DND-41 (cell line): ENCODE measurements at regions not wholly inside any gene's neighbourhood (a gene's known extent, or its start where the extent isn't known, plus 50 kb on each side); places are given as distances from the start of the nearest gene placed in this dataset.

Experiments
- ATAC-seq: fragments of 200-7000 bp; cut with Tn5 transposase; 3 replicates; pipeline ENCODE4 v1.9.1; 2021; ENCODE audit warnings: low read depth; ENCODE audit not compliant: insufficient read depth
- DNase-seq: peaks from one replicate; pipeline ENCODE4 v3.0.0-alpha.2; 2020
- H2AFZ ChIP-seq: 2 replicates; pipeline ENCODE4 v1.6.0; 2012; ENCODE audit warnings: low read depth, low read length
- H3K27ac ChIP-seq: 2 replicates; pipeline ENCODE4 v1.5.1; 2012; ENCODE audit warnings: low read length, inconsistent platforms
- H3K27me3 ChIP-seq: fragments of 200-600 bp; sonication (generic); 2 replicates; pipeline ENCODE4 v1.6.0; 2012; ENCODE audit warnings: low read length, mild to moderate bottlenecking, inconsistent platforms; ENCODE audit not compliant: insufficient read depth, poor library complexity
- H3K36me3 ChIP-seq: 2 replicates; pipeline ENCODE4 v1.5.1; 2012; ENCODE audit warnings: low read length, inconsistent platforms; ENCODE audit not compliant: insufficient read depth
- H3K4me1 ChIP-seq: 2 replicates; pipeline ENCODE4 v1.5.1; 2012; ENCODE audit warnings: mild to moderate bottlenecking, low read length; ENCODE audit not compliant: insufficient read depth
- H3K4me2 ChIP-seq: 2 replicates; pipeline ENCODE4 v1.6.0; 2012; ENCODE audit warnings: mild to moderate bottlenecking, moderate library complexity, low read length, inconsistent platforms; ENCODE audit not compliant: insufficient read depth
- H3K4me3 ChIP-seq, 2 experiments: fragments of 200-600 bp in 1 of 2; shearing (Covaris generic) in 1 of 2; 2 replicates each; pipeline ENCODE4 v1.5.1; 2012 to 2016; ENCODE audit warnings: inconsistent platforms in 2 of 2, low read length in 2 of 2, mild to moderate bottlenecking in 2 of 2, low read depth in 1 of 2, moderate library complexity in 1 of 2
- H3K79me2 ChIP-seq: 2 replicates; pipeline ENCODE4 v1.6.0; 2012; ENCODE audit warnings: low read length, inconsistent platforms; ENCODE audit not compliant: insufficient read depth
- H3K9ac ChIP-seq: 2 replicates; pipeline ENCODE4 v1.6.0; 2012; ENCODE audit warnings: low read depth, mild to moderate bottlenecking, inconsistent platforms, low read length, moderate library complexity
- H3K9me3 ChIP-seq: 2 replicates; pipeline ENCODE4 v1.5.1; 2012; ENCODE audit warnings: low read length, moderate library complexity, mild to moderate bottlenecking, inconsistent platforms; ENCODE audit not compliant: insufficient read depth, severe bottlenecking
- H4K20me1 ChIP-seq: 2 replicates; pipeline ENCODE4 v1.6.0; 2012; ENCODE audit warnings: low read length; ENCODE audit not compliant: insufficient read depth
- CTCF ChIP-seq: IDR thresholded peaks from 2 replicates; pipeline ENCODE4 v1.5.1; 2012; ENCODE audit warnings: borderline replicate concordance, low read length, moderate library complexity, mild to moderate bottlenecking; ENCODE audit not compliant: poor library complexity, severe bottlenecking; ENCODE audit errors: extremely low read depth
- EZH2 ChIP-seq: IDR thresholded peaks from 3 replicates; pipeline ENCODE4 v1.6.1; 2012; ENCODE audit warnings: borderline replicate concordance, low read depth, mild to moderate bottlenecking, moderate library complexity, low read length, inconsistent platforms; ENCODE audit not compliant: severe bottlenecking

DNA sequence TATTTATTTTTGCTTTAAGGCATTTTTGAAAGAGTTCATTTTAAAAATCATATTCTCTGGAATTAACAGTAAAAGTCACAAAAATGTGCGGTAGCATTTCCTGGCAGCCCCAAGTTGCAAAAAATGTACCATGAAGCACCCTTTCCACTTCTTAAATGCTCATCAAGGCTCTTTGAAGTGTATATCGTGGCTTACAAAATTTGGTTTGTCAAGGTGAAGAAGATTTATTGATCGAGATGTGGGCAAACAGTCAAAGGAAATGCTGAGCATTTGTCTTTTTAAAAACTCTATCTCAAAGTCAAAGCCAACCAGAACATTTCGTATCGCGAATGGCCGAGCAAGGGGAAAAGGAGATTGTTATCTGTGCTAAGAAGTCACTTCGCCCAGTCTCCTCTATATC is 277.5 kb upstream of the KAZN start:
- peaks cover 67% of the 10 kb centered on the region for H3K4me1 ChIP-seq
- peaks cover 6% of the 10 kb centered on the region for H3K36me3 ChIP-seq
- peak overlapping the region; percentile 63 for H3K9ac ChIP-seq
- no peaks in the 10 kb centered on the region for H4K20me1 ChIP-seq
- ATAC-seq: peak; percentile 63
- peaks cover 14% of the 10 kb centered on the region for H3K9me3 ChIP-seq
- H3K4me3 ChIP-seq: peak overlapping the region in 1 of 2 experiments; percentile 10; a peak in 1 of 4 replicates
- no peak overlapping the region for H2AFZ ChIP-seq
- H3K27ac ChIP-seq: peak overlapping the region; percentile 97
- DNase-seq: peak; percentile 62
- no peaks in the 10 kb centered on the region for H3K27me3 ChIP-seq
- no peak for TF ChIP-seq CTCF
- no peak for TF ChIP-seq EZH2
- H3K79me2 ChIP-seq: no peaks in the 10 kb centered on the region
- peak overlapping the region; percentile 54 for H3K4me2 ChIP-seq

- peaks cover 66% of the 10 kb centered on the region for H3K4me1 ChIP-seq
- DNase-seq (no peak), ATAC-seq (peak; percentile 6)
- no peaks in the 10 kb centered on the region for H4K20me1 ChIP-seq
- H3K9ac ChIP-seq: peak overlapping the region; percentile 63
- peak overlapping the region in 1 of 2 experiments; percentile 10; a peak in 1 of 4 replicates for H3K4me3 ChIP-seq
- peak overlapping the region; percentile 97 for H3K27ac ChIP-seq
- TF ChIP-seq EZH2 (no peak), CTCF (no peak)
- H3K36me3 ChIP-seq: peaks cover 6% of the 10 kb centered on the region
- peaks cover 14% of the 10 kb centered on the region for H3K9me3 ChIP-seq
- no peaks in the 10 kb centered on the region for H3K27me3 ChIP-seq
- peak overlapping the region; percentile 54 for H3K4me2 ChIP-seq
- peak overlapping the region; percentile 55; the same call in 1 of the 2 replicates for H2AFZ ChIP-seq
- no peaks in the 10 kb centered on the region for H3K79me2 ChIP-seq
Observed at GRCh38 chr1:14321422-14321821, 277.1 kb upstream of the KAZN start.

GRCh38 chr1:14323568-14324247 is 274.8 kb upstream of the KAZN start:
- H3K27me3 ChIP-seq: no peaks in the 10 kb centered on the region
- peaks cover 12% of the 10 kb centered on the region for H3K9me3 ChIP-seq
- no peak for TF ChIP-seq CTCF
- TF ChIP-seq EZH2: no peak
- H2AFZ ChIP-seq: no peak overlapping the region
- H3K4me3 ChIP-seq: peak overlapping the region in 1 of 2 experiments; percentile 31; a peak in 1 of 4 replicates
- DNase-seq (no peak), ATAC-seq (no peak)
- H3K4me2 ChIP-seq: no peak overlapping the region
- peak overlapping the region; percentile 97 for H3K27ac ChIP-seq
- no peaks in the 10 kb centered on the region for H4K20me1 ChIP-seq
- H3K79me2 ChIP-seq: no peaks in the 10 kb centered on the region
- H3K9ac ChIP-seq: no peak overlapping the region
- H3K36me3 ChIP-seq: peaks cover 6% of the 10 kb centered on the region
- peaks cover 59% of the 10 kb centered on the region for H3K4me1 ChIP-seq
